ENCODE measurements at regions not wholly inside any gene's neighbourhood (a gene's known extent, or its start where the extent isn't known, plus 50 kb on each side); places are given as distances from the start of the nearest gene placed in this dataset.

DNA sequence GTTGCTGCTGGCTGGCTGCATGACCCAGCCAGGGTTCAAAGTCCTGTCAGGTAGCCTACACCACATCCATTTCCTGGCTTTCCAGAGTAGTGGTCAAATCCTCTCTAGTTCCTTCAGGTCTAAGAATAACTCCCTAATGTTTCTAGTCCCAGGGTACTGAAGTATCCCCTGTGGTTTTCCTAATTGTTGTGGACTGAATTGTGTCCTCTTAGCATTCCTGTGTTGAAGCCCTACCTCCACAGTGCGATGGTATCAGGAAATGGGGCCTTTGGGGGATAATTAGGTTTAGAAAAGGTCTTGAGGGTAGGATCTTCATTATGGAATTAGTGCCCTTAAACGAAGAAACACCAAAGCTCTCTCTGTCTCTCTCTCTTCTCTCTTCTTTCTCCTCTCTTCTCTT is 191.8 kb upstream of the CCNG1 start:
- no peak for ATAC-seq
- WGBS (ENCODE audit: missing lambda C conversion rate) = 0% methylated on average over 2 of the region's 2 CpGs
- Histone ChIP-seq H3K9me3 (no peaks in the 10 kb centered on the region), H3K4me1 (no peaks in the 10 kb centered on the region), H3K27ac (no peak overlapping the region), H3K4me3 (no peak overlapping the region), H3K4me2 (no peak overlapping the region)
- DNase-seq (ENCODE audit: low read depth in 1 of 2, low spot score in 1 of 2) = no peak
- CTCF ChIA-PET = no interaction called here
- FAIRE-seq = no peak
- POLR2A ChIA-PET = no interaction called here
- TF ChIP-seq NPAS2 (CRISPR knock-in tag; IDR thresholded peaks at IDR 0.05; ENCODE audit: borderline replicate concordance) = no peak
- TF ChIP-seq FOSL2 (IDR thresholded peaks at IDR 0.05) = no peak
- TF ChIP-seq FOSL2 (CRISPR knock-in tag; IDR thresholded peaks at IDR 0.05) = no peak
- TF ChIP-seq RNF2 (IDR thresholded peaks at IDR 0.05; ENCODE audit: borderline replicate concordance, low read depth) = no peak
- no peak for TF ChIP-seq HOXB5 (CRISPR knock-in tag; IDR thresholded peaks at IDR 0.05)
- no peak for TF ChIP-seq ZSCAN20 (CRISPR knock-in tag; IDR thresholded peaks at IDR 0.05)
- TF ChIP-seq SMC3 (IDR thresholded peaks at IDR 0.05) = no peak
- TF ChIP-seq MAX (IDR thresholded peaks at IDR 0.05) = no peak
- no peak for TF ChIP-seq ESRRA (IDR thresholded peaks at IDR 0.05; ENCODE audit: borderline replicate concordance, low read length)
- TF ChIP-seq TP53 (CRISPR knock-in tag; IDR thresholded peaks at IDR 0.05) = no peak
- TF ChIP-seq, protein P1, sequence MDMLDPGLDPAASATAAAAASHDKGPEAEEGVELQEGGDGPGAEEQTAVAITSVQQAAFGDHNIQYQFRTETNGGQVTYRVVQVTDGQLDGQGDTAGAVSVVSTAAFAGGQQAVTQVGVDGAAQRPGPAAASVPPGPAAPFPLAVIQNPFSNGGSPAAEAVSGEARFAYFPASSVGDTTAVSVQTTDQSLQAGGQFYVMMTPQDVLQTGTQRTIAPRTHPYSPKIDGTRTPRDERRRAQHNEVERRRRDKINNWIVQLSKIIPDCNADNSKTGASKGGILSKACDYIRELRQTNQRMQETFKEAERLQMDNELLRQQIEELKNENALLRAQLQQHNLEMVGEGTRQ (IDR thresholded peaks at IDR 0.05) = no peak
- no peak for TF ChIP-seq HOXA7 (CRISPR knock-in tag; IDR thresholded peaks at IDR 0.05)
- no peak for TF ChIP-seq TFCP2L1 (CRISPR knock-in tag; IDR thresholded peaks at IDR 0.05)
- no peak for TF ChIP-seq ZC3H11A (IDR thresholded peaks at IDR 0.05)
- no peak for TF ChIP-seq RFX5 (IDR thresholded peaks at IDR 0.05)
- no peak for TF ChIP-seq CHD4 (IDR thresholded peaks at IDR 0.05; ENCODE audit: borderline replicate concordance)
- TF ChIP-seq KDM1A (IDR thresholded peaks at IDR 0.05; ENCODE audit: low read depth) = no peak
- TF ChIP-seq, protein P2, sequence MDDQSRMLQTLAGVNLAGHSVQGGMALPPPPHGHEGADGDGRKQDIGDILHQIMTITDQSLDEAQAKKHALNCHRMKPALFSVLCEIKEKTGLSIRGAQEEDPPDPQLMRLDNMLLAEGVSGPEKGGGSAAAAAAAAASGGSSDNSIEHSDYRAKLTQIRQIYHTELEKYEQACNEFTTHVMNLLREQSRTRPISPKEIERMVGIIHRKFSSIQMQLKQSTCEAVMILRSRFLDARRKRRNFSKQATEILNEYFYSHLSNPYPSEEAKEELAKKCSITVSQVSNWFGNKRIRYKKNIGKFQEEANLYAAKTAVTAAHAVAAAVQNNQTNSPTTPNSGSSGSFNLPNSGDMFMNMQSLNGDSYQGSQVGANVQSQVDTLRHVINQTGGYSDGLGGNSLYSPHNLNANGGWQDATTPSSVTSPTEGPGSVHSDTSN (IDR thresholded peaks at IDR 0.05) = no peak
- TF ChIP-seq NFE2L2 (conservative IDR thresholded peaks at IDR 0.05; ENCODE audit: low read length) = no peak
- no peak for TF ChIP-seq ZFP36 (IDR thresholded peaks at IDR 0.05; ENCODE audit: borderline replicate concordance, partially characterized antibody)
- TF ChIP-seq, protein P3, sequence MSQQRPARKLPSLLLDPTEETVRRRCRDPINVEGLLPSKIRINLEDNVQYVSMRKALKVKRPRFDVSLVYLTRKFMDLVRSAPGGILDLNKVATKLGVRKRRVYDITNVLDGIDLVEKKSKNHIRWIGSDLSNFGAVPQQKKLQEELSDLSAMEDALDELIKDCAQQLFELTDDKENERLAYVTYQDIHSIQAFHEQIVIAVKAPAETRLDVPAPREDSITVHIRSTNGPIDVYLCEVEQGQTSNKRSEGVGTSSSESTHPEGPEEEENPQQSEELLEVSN (IDR thresholded peaks at IDR 0.05; ENCODE audit: borderline replicate concordance, low read depth) = no peak

DNA sequence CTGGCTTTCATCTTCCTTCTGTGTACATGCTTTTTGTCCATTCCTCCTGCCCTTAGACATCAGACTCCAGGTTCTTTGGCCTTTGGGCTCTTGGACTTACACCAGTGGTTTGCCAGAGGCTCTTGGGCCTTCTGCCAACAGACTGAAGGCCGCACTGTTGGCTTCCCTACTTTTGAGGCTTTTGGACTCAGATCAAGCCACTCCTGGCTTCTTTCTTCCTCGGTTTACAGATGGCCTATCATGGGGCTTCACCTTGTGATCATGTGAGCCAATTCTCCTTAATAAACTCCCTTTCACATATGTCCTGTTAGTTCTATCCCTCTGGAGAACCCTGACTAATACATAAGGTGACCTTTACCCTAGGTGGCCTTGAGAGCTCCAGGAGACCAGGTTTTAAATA is 189.1 kb upstream of the CCNG1 start:
- no peak for ATAC-seq
- ChIA-PET POLR2A (no interaction called here), CTCF (no interaction called here)
- Histone ChIP-seq H3K4me1 (no peaks in the 10 kb centered on the region), H3K4me3 (no peak overlapping the region), H3K9me3 (no peaks in the 10 kb centered on the region), H3K4me2 (no peak overlapping the region), H3K27ac (no peak overlapping the region)
- no peak for FAIRE-seq
- TF ChIP-seq SREBF2 (IDR thresholded peaks at IDR 0.05) (no peak), TFCP2L1 (CRISPR knock-in tag; IDR thresholded peaks at IDR 0.05) (no peak), MAFK (IDR thresholded peaks at IDR 0.05; ENCODE audit: partially characterized antibody) (no peak), MAX (IDR thresholded peaks at IDR 0.05) (no peak), EP300 (IDR thresholded peaks at IDR 0.05) (no peak), BHLHE40 (IDR thresholded peaks at IDR 0.05; ENCODE audit: low read depth, low read length) (no peak), PHF8 (IDR thresholded peaks at IDR 0.05; ENCODE audit: borderline replicate concordance, low read depth) (no peak), NPAS2 (CRISPR knock-in tag; IDR thresholded peaks at IDR 0.05; ENCODE audit: borderline replicate concordance) (no peak), EHMT2 (IDR thresholded peaks at IDR 0.05; ENCODE audit: low read depth) (no peak), RCOR1 (IDR thresholded peaks at IDR 0.05; ENCODE audit: low read depth, low read length) (no peak)
- TF ChIP-seq, protein P4, sequence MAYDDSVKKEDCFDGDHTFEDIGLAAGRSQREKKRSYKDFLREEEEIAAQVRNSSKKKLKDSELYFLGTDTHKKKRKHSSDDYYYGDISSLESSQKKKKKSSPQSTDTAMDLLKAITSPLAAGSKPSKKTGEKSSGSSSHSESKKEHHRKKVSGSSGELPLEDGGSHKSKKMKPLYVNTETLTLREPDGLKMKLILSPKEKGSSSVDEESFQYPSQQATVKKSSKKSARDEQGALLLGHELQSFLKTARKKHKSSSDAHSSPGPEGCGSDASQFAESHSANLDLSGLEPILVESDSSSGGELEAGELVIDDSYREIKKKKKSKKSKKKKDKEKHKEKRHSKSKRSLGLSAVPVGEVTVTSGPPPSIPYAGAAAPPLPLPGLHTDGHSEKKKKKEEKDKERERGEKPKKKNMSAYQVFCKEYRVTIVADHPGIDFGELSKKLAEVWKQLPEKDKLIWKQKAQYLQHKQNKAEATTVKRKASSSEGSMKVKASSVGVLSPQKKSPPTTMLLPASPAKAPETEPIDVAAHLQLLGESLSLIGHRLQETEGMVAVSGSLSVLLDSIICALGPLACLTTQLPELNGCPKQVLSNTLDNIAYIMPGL (CRISPR knock-in tag; IDR thresholded peaks at IDR 0.05; ENCODE audit: borderline replicate concordance) = no peak
- DNase-seq (ENCODE audit: low read depth in 1 of 2, low spot score in 1 of 2) = no peak
- 6% methylated on average over 2 of the region's 2 CpGs for WGBS (ENCODE audit: missing lambda C conversion rate)
